GM21447 (cell line): ENCODE measurements at regions not wholly inside any gene's neighbourhood (a gene's known extent, or its start where the extent isn't known, plus 50 kb on each side); places are given as distances from the start of the nearest gene placed in this dataset.
"Not testable (repeated sequence)": the region's sequence is repeated elsewhere in the genome, so short reads cannot be mapped to it uniquely, and the experiment has no call there.

Experiments
- ATAC-seq: cut with Tn5 transposase; IDR thresholded peaks from one replicate; pipeline ENCODE4 v1.9.1; 2021; ENCODE audit not compliant: unreplicated experiment

DNA sequence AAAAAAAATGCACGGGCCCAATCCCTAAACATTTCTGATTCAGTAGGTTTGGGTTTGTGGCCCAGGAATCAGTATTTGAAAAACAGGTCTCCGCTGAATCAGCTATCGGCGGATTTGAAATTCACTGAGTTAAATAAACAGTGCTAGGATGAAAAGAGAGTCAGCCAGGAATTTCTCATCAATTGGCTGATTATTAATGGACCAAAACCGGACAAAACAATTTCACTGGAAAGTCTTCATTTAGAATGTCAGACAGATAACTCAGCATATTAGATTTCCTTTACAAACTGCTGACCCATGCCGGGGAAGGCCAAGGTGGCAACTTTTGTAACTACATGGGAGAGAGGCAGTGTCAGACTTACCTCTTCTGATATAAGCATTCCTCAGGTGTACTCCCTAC lies 99.4 kb upstream of the LSM6 start:
- no peak for ATAC-seq

- ATAC-seq, result no peak
Measured at GRCh38 chr4:146073517-146073916, 102.0 kb upstream of the LSM6 start.

- no peak for ATAC-seq
Measured at GRCh38 chr4:146072376-146072775, 103.1 kb upstream of the LSM6 start.

DNA sequence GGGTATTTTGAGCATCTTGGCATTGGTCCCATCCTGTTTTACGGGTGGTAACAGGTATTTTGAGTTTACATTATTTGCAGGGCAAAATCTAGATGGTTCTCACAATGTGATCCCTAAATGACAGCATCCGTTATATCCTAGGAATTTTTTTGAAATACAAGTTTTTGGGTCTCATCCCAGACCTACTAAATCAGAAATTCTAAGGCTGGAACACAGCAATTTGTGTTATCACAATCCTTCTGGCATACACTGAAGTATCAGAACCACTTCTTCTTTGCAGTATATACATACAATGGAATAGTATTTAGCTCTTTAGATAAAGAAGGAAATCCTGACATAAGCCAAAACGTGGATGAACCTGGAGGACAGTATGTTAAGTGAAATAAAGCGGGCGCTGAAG lies 104.1 kb upstream of the LSM6 start:
- no peak for ATAC-seq

DNA sequence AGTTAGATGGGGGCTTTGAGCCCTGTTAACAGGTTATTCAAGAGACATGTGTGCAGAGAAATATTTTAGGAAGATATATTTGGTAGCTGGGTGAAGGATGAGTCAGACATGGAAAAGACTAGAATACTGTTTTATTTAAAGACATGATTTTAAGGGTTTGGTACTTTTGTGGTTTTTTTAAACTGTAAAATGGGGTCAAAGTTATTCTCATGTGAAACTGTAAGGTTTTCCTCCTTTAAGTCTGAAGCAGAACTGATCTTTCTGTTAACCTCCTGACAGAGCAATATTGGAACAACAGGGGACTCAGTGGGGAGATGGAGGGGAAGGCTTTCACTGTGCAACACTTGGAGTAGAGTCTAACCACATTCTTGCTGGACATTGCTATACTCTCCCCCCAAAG lies 112.4 kb upstream of the LSM6 start:
- ATAC-seq, result peak; percentile 29

DNA sequence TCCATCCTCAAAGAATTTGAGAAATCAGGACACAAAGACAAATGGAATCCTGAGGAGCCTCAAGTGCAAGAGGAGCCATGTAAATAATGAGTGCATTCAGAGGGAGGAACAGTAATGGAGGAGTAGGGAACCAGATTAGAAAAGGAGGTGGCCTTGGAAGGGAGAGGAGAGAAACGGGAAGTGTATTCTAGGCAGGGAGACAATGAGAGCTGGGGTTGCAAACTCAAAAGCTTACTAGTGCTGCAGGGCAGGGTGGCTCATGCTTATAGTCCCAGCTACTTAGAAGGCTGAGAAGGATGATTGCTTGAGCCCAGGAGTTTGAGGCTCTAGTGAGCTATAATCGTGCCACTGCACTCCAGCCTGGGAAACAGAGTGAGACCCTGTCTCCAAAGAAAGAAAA lies 113.2 kb upstream of the LSM6 start:
- no peak for ATAC-seq

- ATAC-seq, result no peak
Measured at GRCh38 chr4:146061610-146062334, 113.7 kb upstream of the LSM6 start.

DNA sequence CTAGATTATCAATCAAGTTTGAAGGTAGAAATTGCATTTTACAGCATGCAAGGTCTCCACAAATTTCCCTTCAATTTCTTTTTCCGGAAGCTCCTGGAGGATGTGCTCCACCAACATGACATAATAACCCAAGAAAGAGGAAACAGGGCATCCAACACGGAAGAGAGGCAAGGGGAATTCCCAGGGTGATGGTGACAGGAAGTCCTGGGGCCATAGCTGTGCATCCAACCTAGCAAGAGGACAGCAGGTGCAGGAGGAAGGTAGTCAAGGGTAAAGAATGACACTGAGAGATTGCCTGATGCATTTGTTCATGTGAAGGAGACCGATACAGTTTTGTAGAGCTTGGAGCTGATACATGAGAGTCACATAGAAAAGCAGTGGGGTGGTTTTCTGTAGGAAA lies 115.7 kb upstream of the LSM6 start:
- ATAC-seq, result peak; percentile 84

DNA sequence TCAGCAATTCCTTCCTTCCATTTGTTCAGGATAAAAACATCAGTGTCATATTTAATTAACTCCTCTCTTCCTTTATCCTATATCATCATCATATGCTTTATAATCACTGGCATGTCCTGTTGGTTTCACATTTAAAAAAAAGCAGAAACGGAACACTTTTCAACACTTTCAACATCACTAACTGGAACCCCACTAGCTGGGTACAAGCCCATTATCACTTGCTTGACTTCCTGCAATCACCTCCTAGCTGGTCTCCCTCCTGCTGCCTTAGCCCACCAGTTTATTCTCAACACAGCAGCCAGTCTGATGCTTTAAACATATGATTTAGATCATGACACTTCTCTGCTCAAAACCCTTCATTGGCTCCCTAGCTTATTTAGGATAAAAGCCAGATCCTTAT lies 116.4 kb upstream of the LSM6 start:
- ATAC-seq, result peak; percentile 44

DNA sequence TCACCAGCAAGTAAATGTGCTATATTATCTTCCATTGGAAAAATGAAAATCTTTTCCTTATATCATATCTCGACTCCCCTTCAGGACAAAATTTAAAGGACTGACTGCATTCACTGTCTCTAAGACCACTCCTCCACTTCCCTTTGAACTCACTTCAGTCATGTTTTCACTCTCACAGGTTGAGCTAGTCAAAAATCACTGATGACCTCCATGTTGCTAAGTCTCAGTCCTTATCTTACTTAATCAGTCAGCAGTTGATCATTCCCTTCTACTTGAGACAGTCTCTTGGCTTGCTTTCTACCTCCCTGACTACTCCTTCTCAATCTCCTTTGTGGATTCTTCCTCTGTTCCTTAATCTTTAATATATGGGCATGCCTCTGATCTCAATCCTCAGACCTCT lies 117.0 kb upstream of the LSM6 start:
- ATAC-seq, result no peak

- ATAC-seq, result no peak
Measured at GRCh38 chr4:146054676-146055075, 116.1 kb upstream of the ZNF827 start.

GRCh38 chr4:146053891-146054290 lies 115.3 kb upstream of the ZNF827 start:
- ATAC-seq, result no peak

DNA sequence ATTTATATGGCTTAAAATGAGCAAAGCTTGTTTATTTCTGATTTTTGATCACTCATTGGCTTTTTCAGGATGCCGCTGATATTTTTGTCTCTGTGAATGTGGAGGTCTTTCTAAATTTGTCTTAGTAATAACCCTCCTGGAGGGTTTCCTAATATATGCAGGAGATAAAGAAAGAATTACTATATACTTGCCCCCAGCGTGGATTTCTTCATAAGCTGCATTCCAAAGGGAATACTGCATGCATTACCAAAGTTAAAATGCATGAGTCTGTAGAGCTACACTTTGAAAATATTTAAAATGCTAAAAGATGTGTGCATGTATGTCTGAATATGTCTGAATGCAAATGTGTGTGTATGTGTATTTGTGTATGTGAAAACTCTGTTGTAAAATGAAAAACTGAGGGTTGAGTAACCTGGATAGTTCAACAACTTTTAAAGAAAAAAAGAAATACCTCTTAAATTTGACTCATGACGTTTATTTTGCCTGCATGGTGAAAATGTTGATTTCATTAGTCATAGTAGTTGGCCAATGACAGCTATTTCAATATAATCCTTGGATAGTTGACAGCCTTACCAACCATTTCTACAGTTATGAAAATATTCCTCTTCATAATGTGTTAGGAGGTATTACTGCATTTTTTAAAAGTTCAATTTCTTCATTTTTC lies 113.2 kb upstream of the ZNF827 start:
- ATAC-seq, result no peak

DNA sequence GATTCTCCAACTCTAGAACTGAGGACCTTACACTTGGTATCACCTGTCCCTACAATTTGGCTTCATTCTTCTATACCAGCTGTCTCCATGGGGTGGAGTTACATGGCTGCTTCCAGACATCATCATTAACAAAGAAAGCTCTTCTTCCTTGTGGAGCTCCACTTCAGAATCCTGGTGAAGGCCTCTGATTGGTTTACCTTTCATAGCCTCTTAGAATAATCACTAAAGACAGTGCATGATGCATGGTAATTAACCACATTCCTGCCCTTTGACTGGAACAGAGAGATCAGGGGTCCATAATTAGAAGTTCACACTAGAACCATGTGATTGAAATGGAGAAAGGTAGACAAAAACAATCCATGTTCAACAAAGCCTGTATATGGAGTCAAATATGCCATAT lies 112.6 kb upstream of the ZNF827 start:
- no peak for ATAC-seq

DNA sequence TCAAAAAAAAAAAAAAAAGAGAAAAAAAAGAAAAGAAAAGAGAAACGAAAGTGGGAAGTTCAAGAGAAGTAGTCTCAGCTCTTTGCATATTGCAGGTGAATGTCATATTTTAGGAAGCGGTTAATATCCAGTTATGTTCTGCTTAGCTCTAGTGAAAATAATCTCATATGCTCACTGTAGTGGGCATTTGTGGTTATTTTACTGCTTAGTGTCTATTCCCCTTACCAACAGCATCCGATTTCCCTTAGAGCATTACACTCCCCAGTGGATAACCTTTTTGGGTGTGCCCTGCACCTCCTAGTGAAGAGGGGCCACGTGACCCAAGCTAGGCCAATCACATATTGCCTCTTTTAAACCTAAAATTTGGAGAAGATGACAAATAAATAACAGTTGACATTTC lies 111.2 kb upstream of the ZNF827 start:
- ATAC-seq, result peak; percentile 92

- not testable (repeated sequence) for ATAC-seq
Measured at GRCh38 chr4:146047768-146048167, 109.1 kb upstream of the ZNF827 start.

DNA sequence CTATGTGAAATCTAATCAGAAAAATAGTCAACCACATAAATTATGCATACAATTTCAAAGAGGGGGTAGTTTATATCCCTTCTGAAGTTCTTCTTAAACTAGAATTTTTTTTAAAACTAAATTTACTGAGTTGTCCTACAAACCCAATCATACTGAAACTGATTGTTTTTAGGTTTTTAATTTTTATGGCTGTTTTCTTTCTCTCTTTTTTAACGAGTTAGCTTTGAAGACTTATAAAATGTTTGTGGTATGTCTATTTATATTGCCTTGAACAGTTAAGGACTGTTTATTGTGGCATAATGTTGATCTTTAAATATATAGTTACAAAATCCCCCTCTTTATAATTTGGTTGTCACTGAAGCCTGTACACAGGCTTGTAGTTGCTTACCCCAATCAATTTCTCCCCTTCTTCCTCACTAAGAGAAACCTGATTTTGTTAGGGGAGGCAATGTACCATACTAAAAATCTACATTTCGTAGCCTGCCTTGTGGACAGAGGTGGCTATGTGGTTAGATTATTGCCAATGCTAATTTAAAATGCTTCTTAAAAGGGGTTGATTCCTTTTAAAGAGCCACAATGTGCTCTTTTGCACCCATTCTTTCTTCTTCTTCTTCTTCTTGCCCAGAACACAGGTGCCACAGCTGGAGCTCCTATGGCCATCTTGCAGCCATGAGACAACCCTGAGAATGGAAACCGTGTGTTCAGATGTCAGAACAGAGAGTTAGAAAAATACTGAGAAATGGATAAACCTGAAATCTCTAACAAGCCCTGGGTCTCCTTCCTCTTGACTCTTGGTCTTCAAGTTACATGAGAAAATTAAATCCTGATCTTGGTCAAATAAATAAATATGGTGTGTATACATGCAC lies 102.7 kb upstream of the ZNF827 start:
- no peak for ATAC-seq

DNA sequence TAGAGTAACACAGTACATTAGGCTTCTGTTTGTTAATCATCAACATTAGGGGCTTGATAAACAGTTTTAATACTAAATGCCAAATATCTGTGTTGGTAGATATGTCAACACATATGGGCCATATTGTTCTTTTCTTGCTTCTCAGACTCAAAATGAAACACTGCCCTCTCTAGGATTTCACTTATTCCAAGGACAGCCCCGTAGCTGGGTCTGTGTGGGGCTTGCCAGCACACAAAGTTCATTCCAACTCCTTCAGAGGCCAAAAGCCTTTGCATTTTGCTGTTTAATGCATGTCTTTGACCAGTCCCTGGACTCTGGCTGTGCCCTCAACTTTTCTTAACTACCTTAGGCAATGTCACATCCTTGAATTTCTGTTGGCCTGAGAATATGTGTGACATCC lies 102.0 kb upstream of the ZNF827 start:
- no peak for ATAC-seq

DNA sequence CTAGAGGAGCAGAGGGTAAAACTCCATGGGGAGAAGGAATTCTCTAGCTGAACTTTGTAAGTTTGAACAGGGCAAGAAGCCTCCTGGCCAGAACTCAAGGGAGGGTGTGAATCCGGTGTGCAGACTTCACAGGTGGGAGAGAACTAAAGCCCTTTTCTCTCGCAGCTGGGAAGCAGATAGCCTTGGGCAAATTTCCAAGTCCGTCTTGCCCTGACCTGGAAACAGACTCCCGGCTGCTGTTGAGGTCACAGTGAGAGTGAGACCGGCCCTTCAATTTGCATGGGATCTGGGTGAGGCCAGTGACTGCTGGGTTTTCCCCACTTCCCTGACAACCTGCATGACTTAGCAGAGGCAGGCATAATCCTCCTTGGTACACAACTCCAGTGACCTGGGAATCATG lies 94.5 kb upstream of the ZNF827 start:
- no peak for ATAC-seq

- ATAC-seq, result peak; percentile 30
Measured at GRCh38 chr4:146032234-146032860, 93.7 kb upstream of the ZNF827 start.

- ATAC-seq, result peak; percentile 70
Measured at GRCh38 chr4:146029939-146030710, 91.5 kb upstream of the ZNF827 start.
